HPDE6-E6E7 (cell line): ENCODE measurements at regions not wholly inside any gene's neighbourhood (a gene's known extent, or its start where the extent isn't known, plus 50 kb on each side); places are given as distances from the start of the nearest gene placed in this dataset.

Experiments used
- DNase-seq: peaks from one replicate; pipeline ENCODE4 v3.0.0; 2011; ENCODE audit warnings: missing footprints; ENCODE audit errors: extremely low spot score

GRCh38 chr17:33404070-33404819 is 111.2 kb upstream of the ASIC2 start:
- no peak for DNase-seq

DNA sequence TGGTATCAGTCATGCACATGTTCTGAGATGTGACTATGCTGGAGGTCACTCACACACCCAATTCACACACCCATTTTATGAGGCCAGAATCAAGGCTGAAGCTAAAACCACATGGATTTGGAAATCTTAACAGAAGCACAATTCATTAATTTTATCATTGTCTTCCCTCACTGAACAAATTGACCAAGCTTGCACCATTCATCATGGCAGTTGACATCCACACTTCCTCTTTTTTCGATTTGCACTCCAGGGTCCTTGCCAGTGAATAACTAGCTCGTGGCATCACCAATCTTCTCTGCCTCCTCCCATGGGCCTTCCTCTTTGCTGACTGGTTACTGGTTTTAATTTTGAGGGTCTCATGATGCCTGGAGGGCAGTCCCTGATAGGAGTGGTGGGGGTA is 123.0 kb upstream of the ASIC2 start:
- no peak for DNase-seq

DNA sequence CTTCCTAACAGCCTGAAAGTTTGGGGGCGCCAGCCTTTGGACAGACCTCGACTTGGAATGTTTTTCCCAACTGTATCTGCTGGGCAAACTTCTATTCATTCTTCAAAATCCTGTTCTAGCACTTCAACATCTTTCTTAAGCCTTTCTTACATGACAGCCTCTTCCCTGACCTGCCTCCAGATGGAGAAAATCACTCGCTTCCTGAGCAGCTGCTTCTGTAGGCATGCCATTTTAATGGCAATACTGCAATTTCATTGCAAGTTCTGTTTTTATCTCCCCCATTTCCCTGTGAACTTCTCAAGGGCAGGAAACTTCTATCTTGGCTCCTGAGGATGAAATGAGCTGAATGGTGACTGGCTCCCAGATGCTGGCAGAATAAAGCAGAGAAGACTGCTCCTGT is 128.8 kb upstream of the ASIC2 start:
- DNase-seq: no peak

DNA sequence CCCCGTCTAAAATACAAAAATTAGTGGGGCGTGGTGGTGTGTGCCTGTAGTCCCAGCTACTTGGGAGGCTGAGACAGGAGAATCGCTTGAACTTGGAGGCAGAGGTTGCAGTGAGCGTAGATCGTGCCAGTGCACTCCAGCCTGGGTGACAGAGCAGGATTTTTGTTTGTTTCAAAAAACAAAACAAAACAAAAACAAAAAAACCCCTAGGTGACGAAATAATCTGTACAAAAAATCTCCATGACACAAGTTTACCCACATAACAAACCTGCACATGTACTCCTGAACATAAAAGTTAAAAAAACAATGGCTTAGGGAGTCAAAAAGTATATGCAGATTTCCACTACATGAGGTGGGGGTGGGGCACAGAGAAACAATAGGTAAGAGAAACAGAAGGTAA is 140.5 kb upstream of the ASIC2 start:
- DNase-seq: no peak

- no peak for DNase-seq
These were observed 141.7 kb upstream of the ASIC2 start for GRCh38 chr17:33434841-33435240.

DNA sequence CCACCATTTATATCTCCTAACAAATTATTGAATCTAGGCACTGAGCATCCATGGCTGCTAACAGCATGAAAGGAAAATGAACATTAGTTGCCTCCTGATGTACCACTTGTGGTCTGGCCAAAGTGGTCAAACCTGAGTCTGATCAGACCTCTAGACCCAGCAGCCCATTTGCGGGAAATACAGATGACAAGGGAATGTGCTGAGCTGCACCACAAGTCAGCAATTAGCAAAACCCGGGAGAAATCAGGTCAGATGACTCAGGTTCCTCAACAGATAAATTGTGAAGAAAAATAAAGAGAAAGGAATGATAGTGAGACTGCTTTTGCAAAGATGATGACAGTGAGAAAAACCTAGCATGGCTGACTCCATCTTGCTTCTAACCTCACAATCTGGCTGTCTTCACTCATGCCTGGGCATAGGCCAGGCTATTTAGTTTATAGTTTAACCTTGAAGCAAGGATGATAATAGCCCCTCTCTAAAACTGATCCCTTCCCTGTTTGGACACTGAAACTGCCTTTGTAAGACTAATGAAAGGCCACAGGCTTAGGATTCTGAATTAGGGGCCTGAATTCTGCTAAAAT is 142.7 kb upstream of the ASIC2 start:
- no peak for DNase-seq

DNA sequence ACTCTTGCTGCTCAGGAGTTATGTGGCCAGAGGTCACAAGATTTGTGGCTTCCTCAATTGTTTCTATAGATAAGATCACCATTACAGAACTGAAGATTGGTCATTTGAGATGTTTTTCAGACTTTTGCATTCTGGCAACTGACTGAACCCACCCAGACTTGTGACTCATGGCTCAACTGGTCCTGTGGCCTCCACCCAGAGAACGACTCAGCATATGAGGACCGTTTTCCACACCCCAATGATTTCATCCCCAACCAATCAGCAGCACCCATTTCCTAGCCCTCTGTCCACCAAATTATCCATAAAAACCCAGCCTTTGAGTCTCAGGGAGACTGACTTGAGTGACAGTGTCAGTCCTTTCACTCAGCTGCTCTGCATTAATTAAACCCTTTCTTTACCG is 143.2 kb upstream of the ASIC2 start:
- no peak for DNase-seq

GRCh38 chr17:33438139-33438538 is 145.0 kb upstream of the ASIC2 start:
- no peak for DNase-seq

DNA sequence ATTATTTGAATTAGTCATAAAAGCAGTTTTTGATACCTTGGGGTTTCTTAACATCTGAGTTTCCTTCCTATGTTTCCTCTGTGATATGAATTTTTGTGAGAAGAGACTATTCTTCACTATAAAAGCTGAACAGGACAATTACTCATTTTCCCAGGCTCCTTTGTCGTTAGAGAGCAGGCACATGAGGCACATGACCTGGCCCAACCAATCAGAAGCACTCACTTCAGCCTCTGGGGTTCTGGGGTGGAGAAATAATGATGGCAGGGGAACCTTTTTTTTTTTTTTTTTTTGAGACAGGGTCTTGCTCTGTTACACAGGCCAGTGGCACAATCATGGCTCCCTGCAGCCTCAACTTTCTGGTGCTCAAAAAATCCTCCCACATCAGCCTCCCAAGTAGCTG is 145.5 kb upstream of the ASIC2 start:
- DNase-seq: no peak

DNA sequence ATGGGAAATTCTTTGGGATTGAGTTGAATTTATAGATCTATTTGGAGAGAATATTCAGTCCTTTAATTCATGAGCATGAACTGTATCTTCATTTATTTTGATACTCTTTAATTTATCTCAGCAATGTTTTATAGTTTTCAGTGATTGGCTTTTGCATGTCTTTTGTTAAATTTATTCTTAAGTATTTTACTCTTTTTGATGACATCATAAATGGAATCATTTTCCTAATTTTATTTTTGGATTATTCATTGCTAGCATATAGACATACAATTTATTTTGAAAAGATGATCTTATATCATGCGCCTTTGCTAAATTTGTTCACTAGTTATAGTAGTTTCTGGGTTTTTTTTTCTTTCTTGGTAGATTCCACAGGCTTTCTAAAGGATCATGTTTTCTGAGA is 149.2 kb upstream of the ASIC2 start:
- DNase-seq: no peak

DNA sequence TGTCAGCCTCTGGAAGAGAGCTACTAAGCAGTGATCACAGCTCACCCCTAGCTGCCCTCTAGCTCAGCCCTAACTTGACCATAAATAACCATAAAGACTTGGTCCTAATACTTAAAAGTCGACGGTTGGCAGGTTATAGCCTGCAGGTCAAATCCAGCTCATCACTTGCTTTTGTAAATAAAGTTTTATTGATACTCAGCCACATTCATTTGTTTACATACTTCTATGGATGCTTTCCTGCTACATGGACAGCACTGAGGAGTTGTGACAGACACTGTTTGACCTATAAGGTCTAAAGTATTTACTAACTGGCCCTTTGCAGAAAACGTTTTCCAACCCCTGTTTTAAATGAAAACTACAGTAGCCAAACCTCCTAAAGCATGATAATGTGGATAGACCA is 151.6 kb upstream of the ASIC2 start:
- DNase-seq: no peak

DNA sequence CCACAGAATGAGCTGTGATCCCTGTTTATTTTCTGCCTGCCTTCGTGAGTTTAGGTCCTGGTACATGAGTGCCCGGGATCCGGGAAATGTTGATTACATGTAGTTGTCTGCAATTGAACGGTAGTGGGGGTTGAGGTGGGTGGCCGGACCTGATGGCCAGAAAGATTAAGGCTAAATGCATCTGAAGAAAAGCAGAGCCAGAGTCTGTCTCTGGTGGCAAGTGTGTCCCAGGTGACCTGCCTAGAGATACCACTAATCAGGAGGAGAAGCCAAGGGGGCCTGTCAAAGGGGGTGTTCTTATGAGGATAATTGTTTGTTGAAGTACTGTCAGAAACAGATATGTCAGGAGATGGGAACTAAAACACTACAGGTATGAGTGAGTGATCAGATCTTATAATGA is 154.0 kb upstream of the ASIC2 start:
- DNase-seq: no peak

- no peak for DNase-seq
These were observed 158.1 kb upstream of the ASIC2 start for GRCh38 chr17:33451221-33451620.

- no peak for DNase-seq
These were observed 164.4 kb upstream of the ASIC2 start for GRCh38 chr17:33457477-33457876.

GRCh38 chr17:33459078-33459940 is 166.2 kb upstream of the ASIC2 start:
- DNase-seq: no peak

- no peak for DNase-seq
These were observed 167.8 kb upstream of the ASIC2 start for GRCh38 chr17:33460781-33461450.

GRCh38 chr17:33463887-33464286 is 170.8 kb upstream of the ASIC2 start:
- DNase-seq: no peak

DNA sequence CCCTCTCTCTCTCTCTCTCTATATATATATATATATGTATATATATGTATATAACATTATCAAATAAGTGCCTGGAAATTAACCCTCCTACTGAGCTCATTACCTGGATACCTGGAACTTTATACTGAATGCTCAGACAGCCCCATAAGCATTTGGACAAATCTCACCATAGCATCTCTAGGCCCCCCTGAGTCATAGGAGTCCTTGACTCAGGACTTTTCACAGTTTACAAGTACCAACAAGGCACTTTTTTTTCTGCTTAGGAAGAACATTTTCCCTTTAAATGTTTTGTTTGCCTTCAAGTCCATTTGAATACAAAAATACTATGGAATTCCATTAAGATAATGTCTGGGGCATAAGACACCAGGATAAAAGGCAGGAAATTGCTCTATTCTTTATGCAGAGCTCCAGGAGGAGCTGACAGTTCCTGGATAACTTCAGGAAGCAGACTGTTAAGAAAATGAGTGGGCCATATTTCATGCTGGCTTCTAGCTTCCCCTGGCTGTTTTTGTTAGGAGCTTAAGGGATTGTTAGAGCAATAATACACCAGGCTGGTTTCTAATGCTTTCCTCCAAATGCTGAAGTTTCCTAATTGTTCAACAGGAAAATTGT is 171.7 kb upstream of the ASIC2 start:
- DNase-seq: no peak

DNA sequence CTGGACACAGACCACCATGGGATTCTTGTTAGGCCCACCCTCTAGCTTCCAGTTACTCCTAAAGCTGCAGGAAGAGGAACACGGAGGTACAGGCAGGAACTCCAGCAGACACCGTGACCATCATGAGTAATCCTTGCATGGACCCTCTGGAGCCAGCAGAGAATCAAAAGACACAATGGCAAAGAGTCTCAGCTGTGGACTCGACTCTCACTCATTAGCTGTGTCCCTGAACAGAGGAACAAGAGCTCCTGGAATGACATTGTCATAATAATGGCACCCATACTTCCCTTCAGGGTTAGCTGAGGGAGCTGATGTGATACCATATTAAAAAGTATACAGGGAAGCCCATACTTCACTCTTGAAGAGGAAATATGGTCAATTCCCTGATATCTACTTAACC is 176.3 kb upstream of the ASIC2 start:
- no peak for DNase-seq

GRCh38 chr17:33469911-33470310 is 176.8 kb upstream of the ASIC2 start:
- DNase-seq: no peak

GRCh38 chr17:33473061-33473460 is 180.0 kb upstream of the ASIC2 start:
- DNase-seq: no peak

DNA sequence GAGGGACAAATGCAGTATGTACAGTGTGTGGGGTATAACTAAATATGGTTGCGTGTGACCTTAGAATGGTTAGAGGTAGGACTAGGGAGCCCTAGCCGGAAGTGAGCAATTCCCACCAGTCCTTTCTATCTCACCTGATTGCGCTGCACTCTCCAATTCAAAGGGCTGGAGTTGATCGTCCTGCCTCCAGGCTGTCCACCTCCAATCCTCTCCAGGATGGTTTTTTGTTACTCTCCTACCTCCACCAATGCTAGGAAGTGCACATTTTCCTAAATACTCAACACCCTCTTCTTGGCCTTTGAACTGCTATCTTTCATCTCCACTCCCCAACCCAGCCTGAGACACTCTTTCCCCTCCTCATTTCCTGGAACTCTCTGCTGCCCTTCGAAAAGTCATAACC is 181.7 kb upstream of the ASIC2 start:
- DNase-seq: no peak
